Thoracic aorta (tissue), 2 donors: ENCODE measurements at regions not wholly inside any gene's neighbourhood (a gene's known extent, or its start where the extent isn't known, plus 50 kb on each side); places are given as distances from the start of the nearest gene placed in this dataset.

Source experiments
- ATAC-seq: fragments of 150-250 bp; one replicate; pipeline ENCODE4 v1.8.0; 2017; ENCODE audit warnings: low read depth; ENCODE audit not compliant: insufficient number of reproducible peaks, low FRiP score
- DNase-seq: peaks from one replicate; pipeline ENCODE4 v3.0.0-alpha.2; 2020; ENCODE audit warnings: low spot score
- H3K27ac ChIP-seq, 2 donors: fragments of 200-600 bp; sonication (generic); 1 replicate in 1 of 2; 2 replicates in 1 of 2; pipeline ENCODE4 v1.5.1; 2016; ENCODE audit warnings: mild to moderate bottlenecking in 2 of 2, moderate library complexity in 2 of 2
- H3K27me3 ChIP-seq: fragments of 200-600 bp; sonication (generic); replicated peaks from 2 replicates; pipeline ENCODE4 v1.6.0; 2016; ENCODE audit warnings: mild to moderate bottlenecking; ENCODE audit not compliant: insufficient read depth
- H3K36me3 ChIP-seq: fragments of 200-600 bp; sonication (generic); one replicate; pipeline ENCODE4 v1.5.1; 2016
- H3K4me1 ChIP-seq, 2 donors: fragments of 200-600 bp; sonication (generic); 1 replicate in 1 of 2; 2 replicates in 1 of 2; pipeline versions ENCODE4 v1.5.1 to v1.6.0; 2016; ENCODE audit warnings: low read depth in 2 of 2, mild to moderate bottlenecking in 1 of 2; ENCODE audit not compliant: control insufficient read depth in 1 of 2
- H3K4me3 ChIP-seq: fragments of 200-600 bp; sonication (generic); 2 replicates; pipeline ENCODE4 v1.5.1; 2016; ENCODE audit warnings: mild to moderate bottlenecking
- H3K9me3 ChIP-seq: fragments of 200-600 bp; sonication (generic); 2 replicates; pipeline ENCODE4 v1.5.1; 2016
- TF ChIP-seq, protein P1 (sequence below): fragments of 200-600 bp; sonication (generic); IDR thresholded peaks from one replicate; pipeline ENCODE4 v1.5.1; 2019; ENCODE audit warnings: antibody characterized with exemption

DNA sequence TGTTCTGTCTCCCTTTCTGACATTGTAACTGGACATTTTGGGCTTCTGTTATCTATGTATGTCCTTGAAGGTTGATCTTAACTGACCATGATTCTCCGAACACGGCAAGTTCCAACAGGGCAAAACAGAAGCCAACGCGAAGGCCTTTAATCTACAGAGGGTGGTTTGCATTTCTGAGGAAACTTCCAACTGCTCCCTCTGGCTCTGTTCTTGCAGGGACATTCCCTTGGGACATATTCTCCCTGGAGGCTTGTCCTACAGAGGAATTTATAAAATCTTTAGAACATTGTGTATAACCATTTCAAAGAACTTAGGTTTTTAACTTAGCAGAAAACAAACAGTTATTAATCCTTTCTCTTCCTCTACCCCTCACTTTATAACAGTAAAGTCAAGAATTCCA, 189.0 kb upstream of the CDYL start:
- H3K4me1 ChIP-seq = peaks cover 6 to 7% of the 10 kb centered on the region in 2 donors
- no peaks in the 10 kb centered on the region for H3K36me3 ChIP-seq
- no peak overlapping the region for H3K27ac ChIP-seq
- H3K4me3 ChIP-seq = no peak overlapping the region
- H3K27me3 ChIP-seq = no peaks in the 10 kb centered on the region
- DNase-seq (no peak), ATAC-seq (no peak)
- no peaks in the 10 kb centered on the region for H3K9me3 ChIP-seq
- TF ChIP-seq, protein P1, sequence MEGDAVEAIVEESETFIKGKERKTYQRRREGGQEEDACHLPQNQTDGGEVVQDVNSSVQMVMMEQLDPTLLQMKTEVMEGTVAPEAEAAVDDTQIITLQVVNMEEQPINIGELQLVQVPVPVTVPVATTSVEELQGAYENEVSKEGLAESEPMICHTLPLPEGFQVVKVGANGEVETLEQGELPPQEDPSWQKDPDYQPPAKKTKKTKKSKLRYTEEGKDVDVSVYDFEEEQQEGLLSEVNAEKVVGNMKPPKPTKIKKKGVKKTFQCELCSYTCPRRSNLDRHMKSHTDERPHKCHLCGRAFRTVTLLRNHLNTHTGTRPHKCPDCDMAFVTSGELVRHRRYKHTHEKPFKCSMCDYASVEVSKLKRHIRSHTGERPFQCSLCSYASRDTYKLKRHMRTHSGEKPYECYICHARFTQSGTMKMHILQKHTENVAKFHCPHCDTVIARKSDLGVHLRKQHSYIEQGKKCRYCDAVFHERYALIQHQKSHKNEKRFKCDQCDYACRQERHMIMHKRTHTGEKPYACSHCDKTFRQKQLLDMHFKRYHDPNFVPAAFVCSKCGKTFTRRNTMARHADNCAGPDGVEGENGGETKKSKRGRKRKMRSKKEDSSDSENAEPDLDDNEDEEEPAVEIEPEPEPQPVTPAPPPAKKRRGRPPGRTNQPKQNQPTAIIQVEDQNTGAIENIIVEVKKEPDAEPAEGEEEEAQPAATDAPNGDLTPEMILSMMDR = no peak

DNA sequence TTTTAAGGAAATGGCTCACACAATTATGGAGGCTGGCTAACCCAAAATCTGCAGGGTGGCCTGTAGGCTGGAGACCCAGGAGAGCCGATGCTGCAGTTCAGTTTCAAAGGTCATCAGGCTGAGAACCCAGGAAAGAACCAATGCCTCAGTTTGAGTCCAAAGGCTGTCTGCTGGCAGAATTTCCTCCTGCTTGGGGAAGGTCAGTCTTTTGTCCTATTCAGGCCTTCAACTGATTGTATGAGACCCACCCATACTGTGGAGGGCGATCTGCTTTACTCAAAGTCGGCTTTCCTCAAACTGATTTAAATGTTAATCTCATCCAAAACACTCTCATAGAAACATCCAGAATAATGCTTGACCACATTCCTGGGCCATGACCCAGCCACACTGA, 189.7 kb upstream of the CDYL start:
- Histone ChIP-seq H3K9me3 (no peaks in the 10 kb centered on the region), H3K27ac (no peak overlapping the region), H3K4me3 (no peak overlapping the region), H3K4me1 (peaks cover 6 to 11% of the 10 kb centered on the region in 2 donors), H3K27me3 (no peaks in the 10 kb centered on the region), H3K36me3 (no peaks in the 10 kb centered on the region)
- TF ChIP-seq, protein P1 = no peak
- ATAC-seq (no peak), DNase-seq (no peak)

DNA sequence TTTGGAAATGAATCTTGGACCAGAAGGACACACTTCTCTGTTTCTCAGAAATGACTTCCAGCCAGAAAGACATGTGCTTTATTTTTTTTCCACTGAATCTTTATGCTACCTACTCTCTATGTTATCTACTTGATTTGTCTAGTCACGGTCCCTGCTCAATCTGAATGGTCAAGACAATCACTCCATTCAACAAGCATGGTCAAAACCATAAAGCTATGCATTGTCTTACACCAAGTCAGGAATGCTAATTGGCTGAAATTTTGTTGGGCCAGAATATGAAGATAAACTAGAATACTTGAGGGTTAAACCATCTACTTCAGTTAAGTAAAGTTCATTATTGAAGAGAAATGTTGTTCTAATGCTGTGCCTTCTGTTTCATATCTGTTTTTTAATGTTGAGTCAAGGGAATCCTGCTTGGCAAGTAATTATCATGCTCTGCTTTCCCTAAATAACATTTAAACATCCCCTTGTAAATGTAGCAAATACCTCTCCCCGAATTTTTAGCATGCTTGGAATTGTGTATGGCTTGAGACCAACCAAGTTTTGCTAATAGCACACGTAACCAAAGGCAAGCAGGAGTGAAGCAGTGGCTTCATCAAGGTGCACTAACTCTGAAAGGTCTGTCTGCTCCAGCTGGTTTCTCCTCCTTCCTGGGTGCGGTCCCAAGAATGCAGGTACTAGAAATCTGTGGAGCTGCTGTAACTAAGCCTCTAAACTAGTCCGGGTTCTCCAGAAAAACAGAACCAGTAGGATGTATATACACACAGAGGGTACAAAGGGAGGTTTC, 190.3 kb upstream of the CDYL start:
- Histone ChIP-seq H3K4me3 (no peak overlapping the region), H3K36me3 (no peaks in the 10 kb centered on the region), H3K27ac (no peak overlapping the region), H3K9me3 (no peaks in the 10 kb centered on the region), H3K27me3 (no peaks in the 10 kb centered on the region), H3K4me1 (peaks cover 6 to 11% of the 10 kb centered on the region in 2 donors)
- DNase-seq (no peak), ATAC-seq (no peak)
- TF ChIP-seq, protein P1 = no peak

DNA sequence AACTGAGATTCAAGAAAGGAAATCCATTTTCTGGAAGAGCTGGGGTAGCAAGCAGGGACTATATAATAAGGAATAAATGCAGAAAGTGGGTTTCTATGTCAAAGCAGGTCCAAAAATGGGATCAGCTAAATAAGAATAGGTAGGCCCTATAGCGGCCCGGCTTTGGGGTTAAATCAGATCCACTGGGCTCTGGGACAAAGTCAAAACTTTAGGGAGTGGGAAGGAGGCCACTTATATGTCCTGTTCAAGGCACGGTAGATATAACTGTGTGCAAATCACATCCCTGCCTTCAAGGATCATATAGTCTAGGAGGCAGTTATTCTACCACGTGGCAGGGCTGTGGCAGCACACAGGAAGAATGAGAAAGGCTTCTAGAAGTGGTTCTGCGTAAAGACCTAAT, 191.4 kb upstream of the CDYL start:
- TF ChIP-seq, protein P1 = no peak
- H3K9me3 ChIP-seq = no peaks in the 10 kb centered on the region
- H3K4me3 ChIP-seq = no peak overlapping the region
- no peaks in the 10 kb centered on the region for H3K27me3 ChIP-seq
- H3K27ac ChIP-seq = no peak overlapping the region
- H3K36me3 ChIP-seq = no peaks in the 10 kb centered on the region
- DNase-seq = no peak
- ATAC-seq = no peak
- H3K4me1 ChIP-seq = peaks cover 6 to 11% of the 10 kb centered on the region in 2 donors

DNA sequence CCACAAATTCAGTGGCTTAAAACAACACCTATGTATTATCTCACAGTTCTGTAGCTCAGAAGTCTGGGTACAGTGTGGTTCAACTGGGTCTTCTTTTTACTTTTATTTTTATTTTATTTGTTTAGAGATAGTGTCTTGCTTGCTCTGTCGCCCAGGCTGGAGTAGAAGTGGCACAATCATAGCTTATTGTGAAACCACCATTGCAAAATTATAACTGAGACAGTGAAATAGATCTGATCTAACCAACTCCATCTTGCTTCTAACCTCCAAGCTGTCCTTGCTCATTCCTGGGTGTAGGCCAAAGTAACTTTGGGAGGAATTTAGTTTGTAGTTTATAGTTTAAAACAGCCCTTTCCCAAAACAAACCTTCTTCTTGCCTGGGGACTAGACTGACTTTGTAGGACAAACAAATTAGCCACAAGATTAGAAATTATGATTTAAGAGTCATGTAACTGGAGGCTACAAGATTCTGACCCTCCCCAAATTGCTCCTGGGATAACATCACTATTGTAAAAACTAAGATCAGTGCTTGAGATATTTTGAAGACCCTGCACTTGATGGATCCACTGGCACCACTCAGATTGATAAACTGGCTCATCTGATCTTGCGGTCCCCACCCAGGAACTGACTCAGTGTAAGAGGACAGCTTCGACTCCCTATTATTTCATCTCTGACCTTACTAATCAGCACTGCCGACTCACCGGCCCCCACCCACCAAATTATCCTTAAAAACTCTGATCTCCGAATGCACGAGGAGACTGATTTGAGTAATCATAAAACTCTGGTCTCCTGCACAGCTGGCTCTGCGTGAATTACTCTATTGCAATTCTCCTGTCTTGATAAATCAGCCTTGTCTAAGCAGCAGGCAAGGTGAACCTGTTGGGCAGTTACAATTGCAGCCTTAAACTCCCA, 193.4 kb upstream of the CDYL start:
- H3K4me1 ChIP-seq = peaks cover 6 to 13% of the 10 kb centered on the region in 2 donors
- H3K4me3 ChIP-seq = no peak overlapping the region
- no peaks in the 10 kb centered on the region for H3K27me3 ChIP-seq
- no peak for ATAC-seq
- H3K36me3 ChIP-seq = no peaks in the 10 kb centered on the region
- no peak for DNase-seq
- TF ChIP-seq, protein P1 = no peak
- no peaks in the 10 kb centered on the region for H3K9me3 ChIP-seq
- H3K27ac ChIP-seq = no peak overlapping the region
